HG02678 (cell line): ENCODE measurements at regions not wholly inside any gene's neighbourhood (a gene's known extent, or its start where the extent isn't known, plus 50 kb on each side); places are given as distances from the start of the nearest gene placed in this dataset.

Source experiments
- ATAC-seq: cut with Tn5 transposase; IDR thresholded peaks from one replicate; pipeline ENCODE4 v1.9.1; 2021; ENCODE audit warnings: mild to moderate bottlenecking, moderate library complexity; ENCODE audit not compliant: unreplicated experiment

GRCh38 chr11:130636722-130637464 lies 188.4 kb downstream of the ADAMTS15 start:
- ATAC-seq, result peak; percentile 66

GRCh38 chr11:130637566-130637965 lies 189.1 kb downstream of the ADAMTS15 start:
- no peak for ATAC-seq

DNA sequence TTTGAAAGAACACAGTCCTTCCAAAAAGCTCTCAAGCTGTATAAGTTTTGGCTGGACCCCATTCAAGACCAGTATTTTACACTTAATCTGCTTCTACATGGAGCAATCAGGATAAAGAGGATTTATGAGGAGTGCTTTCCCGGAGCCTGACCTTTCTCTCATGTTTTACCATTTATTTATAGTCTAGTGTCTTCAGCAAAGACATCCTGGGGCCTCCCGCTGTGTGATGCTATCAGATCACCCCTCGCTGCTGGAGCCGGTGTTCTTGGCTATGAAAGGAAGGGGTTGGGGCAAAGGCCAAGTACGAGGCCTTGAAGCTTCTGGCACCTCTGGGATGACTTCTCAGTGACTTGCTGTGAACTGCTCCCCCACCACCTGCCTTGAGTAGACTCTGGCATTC lies 189.6 kb downstream of the ADAMTS15 start:
- ATAC-seq, result no peak

GRCh38 chr11:130638624-130639023 lies 190.2 kb downstream of the ADAMTS15 start:
- no peak for ATAC-seq

DNA sequence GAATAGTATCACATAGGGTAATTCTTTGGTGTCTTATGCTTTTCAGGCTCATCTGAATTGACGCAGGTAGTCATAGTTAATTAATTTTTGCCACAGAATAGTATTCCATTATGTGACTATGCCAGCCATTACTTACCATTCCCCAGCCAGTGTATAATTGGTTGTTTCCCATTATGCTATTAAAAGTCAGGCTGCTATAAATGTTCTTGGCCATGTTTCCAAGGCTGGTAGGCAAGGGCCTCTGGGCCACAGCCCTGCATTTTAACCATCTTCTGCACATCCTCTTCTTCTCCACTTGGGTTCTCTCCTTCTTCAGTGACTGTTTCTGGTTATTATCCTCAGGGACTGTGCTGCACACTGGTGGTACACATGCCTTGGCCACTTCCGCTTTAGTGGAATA lies 190.9 kb downstream of the ADAMTS15 start:
- no peak for ATAC-seq

DNA sequence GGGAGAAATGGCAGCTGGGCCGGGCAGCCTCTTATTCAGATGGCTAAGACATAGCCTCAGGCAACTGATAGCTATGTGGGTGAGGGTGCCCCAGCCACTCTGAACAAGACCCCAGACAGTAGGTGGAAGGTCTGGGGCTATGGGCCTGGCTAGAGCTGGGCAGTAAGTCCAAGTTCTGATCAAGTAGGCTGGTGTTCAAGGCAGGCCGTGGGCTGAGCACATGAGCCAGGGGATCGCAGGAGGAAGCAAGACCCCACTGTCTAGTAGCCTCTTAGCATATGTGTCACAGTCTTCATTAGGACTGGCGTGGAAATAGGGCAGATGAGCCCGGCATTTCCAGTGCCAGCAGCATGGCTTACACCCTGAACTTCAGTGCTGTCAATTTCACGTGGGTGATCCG lies 192.1 kb downstream of the ADAMTS15 start:
- ATAC-seq, result no peak

GRCh38 chr11:130641876-130642275 lies 193.4 kb downstream of the ADAMTS15 start:
- no peak for ATAC-seq

GRCh38 chr11:130642994-130643393 lies 194.5 kb downstream of the ADAMTS15 start:
- ATAC-seq, result no peak

- ATAC-seq, result no peak
Measured at GRCh38 chr11:130644187-130644586, 195.7 kb downstream of the ADAMTS15 start.

DNA sequence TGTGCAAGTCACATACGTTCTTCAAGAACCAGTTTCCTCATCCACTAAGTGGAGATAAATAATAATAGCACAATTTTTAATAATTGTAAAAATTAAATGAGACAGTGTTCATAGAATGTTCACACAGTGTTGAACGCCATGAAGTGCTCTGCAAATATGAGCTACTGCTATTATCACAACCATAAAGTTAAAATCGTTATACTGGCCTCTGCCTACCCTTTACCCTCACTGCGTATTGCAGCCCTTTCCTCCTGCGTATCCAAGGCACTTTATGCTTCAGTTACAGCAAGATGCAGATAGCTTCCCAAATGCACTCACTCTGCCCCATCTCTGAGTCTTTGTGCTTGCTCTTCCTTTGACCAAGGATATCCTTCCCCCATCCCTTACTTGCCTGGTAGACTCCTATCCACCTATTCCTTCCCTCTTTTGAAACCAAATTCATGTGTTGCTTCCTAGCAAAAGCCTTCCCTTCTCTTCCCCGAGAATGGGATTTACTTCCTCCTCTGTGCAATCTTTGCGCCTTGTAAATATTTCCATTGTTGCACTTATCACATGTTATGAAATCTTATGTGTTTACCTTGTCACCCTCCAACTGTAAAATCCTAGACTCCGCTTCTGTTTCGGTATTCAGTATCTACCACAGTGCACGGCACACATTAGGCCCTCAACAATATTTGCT lies 196.9 kb downstream of the ADAMTS15 start:
- ATAC-seq, result no peak

- ATAC-seq, result no peak
Measured at GRCh38 chr11:130645843-130646197, 197.4 kb downstream of the ADAMTS15 start.

DNA sequence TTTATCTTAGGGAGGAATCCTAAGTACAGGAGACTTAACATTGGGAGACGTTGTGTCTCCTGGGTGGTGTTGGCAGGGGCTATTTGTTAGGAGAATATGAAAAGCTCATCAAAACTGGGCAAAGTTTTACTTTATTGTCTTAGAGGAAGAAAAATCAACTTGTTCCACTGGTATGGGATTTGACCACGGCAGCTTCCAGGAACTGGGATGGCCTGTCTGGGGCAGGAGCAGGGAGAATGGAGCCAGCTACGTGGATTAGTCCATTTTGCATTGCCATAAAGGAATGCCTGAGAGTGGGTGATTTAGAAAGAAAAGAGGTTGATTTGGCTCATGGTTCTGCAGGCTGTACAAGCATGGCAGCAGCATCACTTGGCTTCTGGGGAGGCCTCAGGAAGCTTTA lies 198.4 kb downstream of the ADAMTS15 start:
- no peak for ATAC-seq

DNA sequence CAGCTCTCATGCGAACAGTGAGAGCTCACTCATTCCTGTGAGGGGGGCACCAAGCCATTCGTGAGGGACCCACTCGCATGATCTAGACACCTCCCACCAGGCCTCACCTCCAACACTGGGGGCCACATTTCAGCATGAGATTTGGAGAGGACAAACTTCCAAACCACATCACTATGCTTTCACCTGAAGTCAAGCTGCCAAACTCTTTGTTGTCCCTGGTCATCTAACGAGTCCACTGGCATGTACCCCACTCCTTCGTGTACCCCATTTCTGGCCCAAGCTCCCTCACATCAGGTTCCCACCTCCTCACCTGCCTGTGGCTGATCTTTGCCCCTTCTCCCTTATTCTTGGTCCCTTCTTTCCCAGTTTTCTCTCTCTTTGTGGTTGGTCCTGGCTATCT lies 198.9 kb downstream of the ADAMTS15 start:
- ATAC-seq, result no peak

- no peak for ATAC-seq
Measured at GRCh38 chr11:130649801-130650200, 201.4 kb downstream of the ADAMTS15 start.

DNA sequence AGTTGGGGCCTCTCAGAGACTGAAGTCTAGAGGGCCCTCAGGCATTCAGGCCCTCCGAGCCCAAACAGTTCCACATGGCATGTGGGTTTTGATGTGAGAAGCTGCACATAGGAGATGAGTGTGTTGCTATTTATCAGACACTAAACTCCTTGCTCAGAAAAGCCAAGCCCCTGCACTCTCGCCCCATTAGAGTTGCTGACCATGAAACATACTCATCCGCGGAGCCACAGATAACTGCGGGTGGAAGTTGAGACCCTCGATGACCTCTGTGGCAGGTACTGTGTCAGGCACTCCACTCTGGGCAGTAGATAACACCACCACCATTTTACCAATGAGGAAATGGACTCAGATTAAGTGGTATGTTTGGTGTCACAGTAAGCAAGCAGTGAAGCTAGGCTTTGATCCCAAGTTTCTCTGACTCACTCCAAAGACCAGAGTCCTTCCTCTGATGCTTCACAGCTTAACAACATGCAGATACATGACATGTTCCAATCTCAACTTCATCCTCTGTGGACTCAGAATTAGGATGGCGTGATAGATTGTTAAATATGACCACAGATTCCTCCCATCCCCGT lies 202.1 kb downstream of the ADAMTS15 start:
- ATAC-seq, result no peak

DNA sequence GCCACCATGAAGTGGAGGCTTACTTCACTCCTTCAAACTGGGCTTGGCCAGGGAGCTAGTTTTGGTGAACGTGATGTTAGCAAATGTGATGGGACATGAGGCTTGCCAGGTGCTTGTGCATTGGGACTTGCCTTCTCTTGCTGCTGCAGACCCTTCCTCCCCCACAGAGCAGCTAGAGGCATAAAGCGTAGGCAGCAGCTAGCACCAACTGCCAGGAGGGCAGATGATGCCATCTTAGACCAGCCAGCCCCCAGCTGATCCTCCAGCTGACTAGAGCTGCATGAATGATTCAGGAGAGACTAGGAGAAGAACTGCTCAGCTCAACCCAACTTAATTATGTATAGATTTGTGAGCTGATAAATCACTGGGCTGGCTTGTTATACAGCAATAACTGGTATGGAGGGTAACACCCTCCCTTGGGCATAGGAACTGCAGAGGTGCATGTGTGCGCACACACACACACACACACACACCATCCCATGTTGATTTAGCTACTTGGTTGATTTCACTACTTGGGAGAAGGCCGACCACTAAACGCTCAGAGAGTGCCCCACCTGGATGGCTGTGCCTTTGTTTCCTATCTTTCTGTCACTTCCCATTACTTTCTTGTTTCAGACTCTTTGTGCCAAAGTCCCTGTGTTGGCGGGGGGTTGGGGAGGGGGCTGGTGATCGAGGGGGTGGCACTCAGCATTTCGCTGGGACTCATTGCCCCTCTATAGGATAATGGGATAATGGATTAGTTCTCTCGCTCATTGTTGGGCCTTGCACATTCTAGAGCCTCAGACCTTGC lies 202.8 kb downstream of the ADAMTS15 start:
- ATAC-seq, result no peak

GRCh38 chr11:130652671-130653335 lies 204.4 kb downstream of the ADAMTS15 start:
- no peak for ATAC-seq

DNA sequence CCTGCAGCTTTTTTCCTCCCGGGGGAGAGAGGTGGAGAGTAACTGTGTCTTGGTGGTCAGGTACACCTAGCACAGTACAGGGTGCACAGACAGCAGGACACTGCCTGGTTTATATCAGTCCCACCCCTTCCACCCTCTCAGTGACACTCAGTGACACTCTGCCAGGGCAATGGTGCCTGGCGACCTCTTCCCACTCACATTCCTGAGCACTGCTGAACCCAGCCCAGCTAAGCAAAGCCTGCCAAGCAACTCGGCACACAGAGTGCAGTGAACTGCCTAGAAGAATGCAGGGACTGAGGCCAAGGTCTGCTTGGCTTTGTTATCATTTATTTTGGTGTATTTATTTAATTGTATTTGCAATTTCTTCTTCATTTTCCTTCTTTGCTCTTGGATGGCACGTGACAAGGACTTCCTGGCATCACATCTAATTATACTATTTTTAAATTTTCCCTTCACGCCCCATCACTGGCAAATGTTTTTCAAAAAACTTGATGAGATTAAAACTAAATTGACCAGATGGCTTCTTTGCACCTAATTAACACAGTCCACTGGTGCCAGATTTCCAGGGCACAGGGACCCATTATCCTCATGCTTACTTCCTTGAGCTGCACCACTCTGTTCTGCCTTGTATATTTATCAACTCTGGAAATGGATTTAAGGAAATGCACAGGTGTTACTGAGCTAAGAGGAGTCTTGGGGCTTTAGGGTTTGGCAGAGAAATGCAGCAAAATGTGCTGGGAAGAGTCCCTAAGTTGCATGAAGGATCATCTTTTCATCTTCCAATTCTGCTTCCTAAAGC lies 205.6 kb downstream of the ADAMTS15 start:
- ATAC-seq, result no peak

DNA sequence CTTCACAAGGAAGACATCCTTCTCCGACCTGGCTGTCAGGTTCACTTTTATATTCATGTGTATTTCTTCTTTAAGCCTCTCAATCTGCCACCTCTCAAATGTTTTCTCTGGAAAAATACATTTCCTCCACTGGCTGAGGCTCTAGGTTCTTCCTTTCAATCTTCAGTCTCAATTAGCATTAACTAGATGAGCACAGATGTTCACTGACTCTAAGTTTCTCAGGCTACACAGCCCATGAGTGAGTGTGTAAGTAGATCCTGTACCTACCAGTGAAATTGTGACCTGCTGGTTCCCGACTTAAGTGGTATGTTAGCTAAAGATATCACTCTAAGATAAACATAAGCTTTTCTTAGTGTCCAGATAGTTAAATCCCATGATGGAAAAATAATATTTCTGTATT lies 206.9 kb downstream of the ADAMTS15 start:
- no peak for ATAC-seq

- ATAC-seq, result no peak
Measured at GRCh38 chr11:130666781-130667251, 218.4 kb downstream of the ADAMTS15 start.
